HepG2 (cell line): ENCODE measurements at regions not wholly inside any gene's neighbourhood (a gene's known extent, or its start where the extent isn't known, plus 50 kb on each side); places are given as distances from the start of the nearest gene placed in this dataset.

ENCODE experiments used
- CBFB ChIP-seq: sonication (generic); formaldehyde crosslinking; IDR thresholded peaks from 2 replicates; pipeline ENCODE4 v1.4.0; 2020; ENCODE audit warnings: missing genetic modification reagents
- ELK4 ChIP-seq: sonication (generic); formaldehyde crosslinking; IDR thresholded peaks from 2 replicates; pipeline ENCODE4 v1.9.0; 2021; ENCODE audit warnings: missing genetic modification reagents, borderline replicate concordance
- FOXO1 ChIP-seq: sonication (generic); formaldehyde crosslinking; IDR thresholded peaks from 2 replicates; pipeline ENCODE4 v1.4.0; 2020; ENCODE audit warnings: missing genetic modification reagents
- POLR2AphosphoS2 ChIP-seq: IDR thresholded peaks from 2 replicates; pipeline ENCODE4 v1.6.1; 2011; ENCODE audit warnings: low read depth, low read length, improper control_type of control experiment
- SMAD3 ChIP-seq: sonication (generic); formaldehyde crosslinking; IDR thresholded peaks from 2 replicates; pipeline ENCODE4 v1.4.0; 2020; ENCODE audit warnings: missing genetic modification reagents
- TBX2 ChIP-seq: sonication (generic); formaldehyde crosslinking; IDR thresholded peaks from 2 replicates; pipeline ENCODE4 v1.5.0; 2020; ENCODE audit warnings: missing genetic modification reagents, mild to moderate bottlenecking, borderline replicate concordance
- ZKSCAN1 ChIP-seq: fragments of 150-350 bp; IDR thresholded peaks from 2 replicates; pipeline ENCODE4 v1.6.1; 2014; ENCODE audit warnings: low read length
- ZNF138 ChIP-seq: sonication (generic); formaldehyde crosslinking; IDR thresholded peaks from 2 replicates; pipeline ENCODE4 v1.5.0; 2020; ENCODE audit warnings: mild to moderate bottlenecking, low read depth, missing genetic modification reagents
- ZNF142 ChIP-seq: sonication (generic); formaldehyde crosslinking; IDR thresholded peaks from 2 replicates; pipeline ENCODE4 v1.4.0; 2020; ENCODE audit warnings: missing genetic modification reagents
- ZNF207 ChIP-seq: fragments of 450-650 bp; IDR thresholded peaks from 2 replicates; pipeline ENCODE4 v1.6.1; 2016; ENCODE audit warnings: antibody characterized with exemption, borderline replicate concordance
- ZNF235 ChIP-seq: sonication (generic); formaldehyde crosslinking; IDR thresholded peaks from 2 replicates; pipeline ENCODE4 v1.8.1; 2023; ENCODE audit warnings: mild to moderate bottlenecking, missing genetic modification reagents, borderline replicate concordance
- ZNF3 ChIP-seq: IDR thresholded peaks from 2 replicates; pipeline ENCODE4 v1.7.0; 2017; ENCODE audit warnings: inconsistent platforms
- ZNF484 ChIP-seq: sonication (generic); formaldehyde crosslinking; IDR thresholded peaks from 2 replicates; pipeline ENCODE4 v1.5.1; 2020; ENCODE audit warnings: mild to moderate bottlenecking, low read depth, missing genetic modification reagents, borderline replicate concordance
- ZNF724P ChIP-seq: sonication (generic); formaldehyde crosslinking; IDR thresholded peaks from 2 replicates; pipeline ENCODE4 v1.8.0; 2022; ENCODE audit warnings: missing genetic modification reagents, borderline replicate concordance
- ZNF891 ChIP-seq: sonication (generic); formaldehyde crosslinking; IDR thresholded peaks from 2 replicates; pipeline ENCODE4 v1.5.0; 2020; ENCODE audit warnings: mild to moderate bottlenecking, missing genetic modification reagents
- ZSCAN31 ChIP-seq: sonication (generic); formaldehyde crosslinking; IDR thresholded peaks from 2 replicates; pipeline ENCODE4 v1.5.0; 2020; ENCODE audit warnings: low read depth, mild to moderate bottlenecking, missing genetic modification reagents
- TF ChIP-seq, protein P1 (sequence below): sonication (generic); formaldehyde crosslinking; conservative IDR thresholded peaks from 2 replicates; pipeline ENCODE4 v1.8.0; 2022; ENCODE audit warnings: mild to moderate bottlenecking, moderate library complexity, missing genetic modification reagents
- TF ChIP-seq, protein P2 (sequence below): IDR thresholded peaks from 2 replicates; pipeline ENCODE4 v1.6.1; 2012; ENCODE audit warnings: inconsistent platforms
- TF ChIP-seq, protein P3 (sequence below): fragments of 450-650 bp; IDR thresholded peaks from 2 replicates; pipeline ENCODE4 v1.6.1; 2017

DNA sequence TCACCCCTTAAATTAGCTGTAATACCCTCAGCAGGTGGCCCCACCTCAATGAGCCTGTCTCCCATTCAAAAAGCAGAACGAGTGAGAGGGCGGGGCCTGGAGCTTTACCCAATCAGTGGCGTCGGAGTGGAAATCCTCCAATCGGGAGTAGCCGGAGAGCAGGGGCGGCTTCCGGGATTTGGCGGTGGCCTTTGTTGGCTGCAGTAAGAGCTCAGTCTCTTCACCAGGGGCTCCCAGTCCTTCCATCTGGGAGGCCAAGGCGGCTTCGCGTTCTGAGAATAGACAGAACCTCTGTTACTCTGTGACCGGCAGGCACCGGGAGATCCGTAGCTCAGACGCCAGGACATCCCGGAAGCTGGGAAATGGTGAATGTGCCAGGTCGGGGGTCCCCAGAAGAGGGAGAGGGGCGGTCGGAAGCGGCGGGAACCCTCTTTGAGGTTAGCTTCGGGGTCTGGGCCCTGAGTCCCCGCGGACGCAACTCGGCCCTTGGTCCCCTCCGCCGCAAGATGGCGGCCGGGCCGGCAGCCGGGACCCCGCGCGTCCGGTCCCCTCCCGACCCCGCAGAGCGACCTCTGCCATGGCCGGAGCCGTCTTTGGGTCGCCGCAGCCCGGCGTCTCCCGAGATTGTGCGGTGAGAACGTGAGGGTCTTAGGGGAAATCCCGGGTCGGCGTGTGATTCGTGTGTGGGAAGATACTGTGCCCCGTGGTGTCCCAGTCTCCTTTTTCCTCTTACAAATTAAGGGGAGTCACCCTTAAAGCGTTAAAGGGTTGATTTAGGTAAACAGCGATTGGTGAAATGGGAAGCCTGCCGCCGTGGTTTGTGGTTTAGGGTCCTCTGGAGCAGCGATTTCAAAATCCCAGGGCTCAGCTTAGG is 160.3 kb upstream of the ZNF267 start (continued):
- TF ChIP-seq ZNF142 (CRISPR knock-in tag) (peak; percentile 82; the same call in 1 of the 2 replicates), ZKSCAN1 (0 out of 2 replicates have a peak, but pooled peaks have one; percentile 25), ZSCAN31 (CRISPR knock-in tag) (peak; percentile 87), ZNF207 (no peak), TBX2 (CRISPR knock-in tag) (peak; percentile 91), ZNF235 (CRISPR knock-in tag) (no peak; the same call in 1 of the 2 replicates), POLR2AphosphoS2 (peak; percentile 88), ZNF484 (CRISPR knock-in tag) (no peak), ZNF891 (CRISPR knock-in tag) (peak; percentile 95), ELK4 (CRISPR knock-in tag) (0 out of 2 replicates have a peak, but pooled peaks have one; percentile 35), FOXO1 (CRISPR knock-in tag) (peak; percentile 49; the same call in 1 of the 2 replicates), ZNF3 (CRISPR knock-in tag) (no peak), ZNF724P (CRISPR knock-in tag) (peak; percentile 75; the same call in 1 of the 2 replicates), SMAD3 (no peak), ZNF138 (CRISPR knock-in tag) (peak; percentile 90; the same call in 1 of the 2 replicates), CBFB (CRISPR knock-in tag) (peak; percentile 83)
- TF ChIP-seq, protein P1, sequence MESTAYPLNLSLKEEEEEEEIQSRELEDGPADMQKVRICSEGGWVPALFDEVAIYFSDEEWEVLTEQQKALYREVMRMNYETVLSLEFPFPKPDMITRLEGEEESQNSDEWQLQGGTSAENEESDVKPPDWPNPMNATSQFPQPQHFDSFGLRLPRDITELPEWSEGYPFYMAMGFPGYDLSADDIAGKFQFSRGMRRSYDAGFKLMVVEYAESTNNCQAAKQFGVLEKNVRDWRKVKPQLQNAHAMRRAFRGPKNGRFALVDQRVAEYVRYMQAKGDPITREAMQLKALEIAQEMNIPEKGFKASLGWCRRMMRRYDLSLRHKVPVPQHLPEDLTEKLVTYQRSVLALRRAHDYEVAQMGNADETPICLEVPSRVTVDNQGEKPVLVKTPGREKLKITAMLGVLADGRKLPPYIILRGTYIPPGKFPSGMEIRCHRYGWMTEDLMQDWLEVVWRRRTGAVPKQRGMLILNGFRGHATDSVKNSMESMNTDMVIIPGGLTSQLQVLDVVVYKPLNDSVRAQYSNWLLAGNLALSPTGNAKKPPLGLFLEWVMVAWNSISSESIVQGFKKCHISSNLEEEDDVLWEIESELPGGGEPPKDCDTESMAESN, result peak; percentile 97
- TF ChIP-seq, protein P2, sequence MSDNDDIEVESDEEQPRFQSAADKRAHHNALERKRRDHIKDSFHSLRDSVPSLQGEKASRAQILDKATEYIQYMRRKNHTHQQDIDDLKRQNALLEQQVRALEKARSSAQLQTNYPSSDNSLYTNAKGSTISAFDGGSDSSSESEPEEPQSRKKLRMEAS, result peak; percentile 52; the same call in 1 of the 2 replicates
- TF ChIP-seq, protein P3, sequence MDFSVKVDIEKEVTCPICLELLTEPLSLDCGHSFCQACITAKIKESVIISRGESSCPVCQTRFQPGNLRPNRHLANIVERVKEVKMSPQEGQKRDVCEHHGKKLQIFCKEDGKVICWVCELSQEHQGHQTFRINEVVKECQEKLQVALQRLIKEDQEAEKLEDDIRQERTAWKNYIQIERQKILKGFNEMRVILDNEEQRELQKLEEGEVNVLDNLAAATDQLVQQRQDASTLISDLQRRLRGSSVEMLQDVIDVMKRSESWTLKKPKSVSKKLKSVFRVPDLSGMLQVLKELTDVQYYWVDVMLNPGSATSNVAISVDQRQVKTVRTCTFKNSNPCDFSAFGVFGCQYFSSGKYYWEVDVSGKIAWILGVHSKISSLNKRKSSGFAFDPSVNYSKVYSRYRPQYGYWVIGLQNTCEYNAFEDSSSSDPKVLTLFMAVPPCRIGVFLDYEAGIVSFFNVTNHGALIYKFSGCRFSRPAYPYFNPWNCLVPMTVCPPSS, result no peak
